GM23338 (cell line): ENCODE measurements at regions not wholly inside any gene's neighbourhood (a gene's known extent, or its start where the extent isn't known, plus 50 kb on each side); places are given as distances from the start of the nearest gene placed in this dataset.

ENCODE experiments used
- CREB1 ChIP-seq: fragments of 250-450 bp; sonication (Bioruptor Pico); IDR thresholded peaks from 2 replicates; pipeline ENCODE4 v1.5.0; 2020; ENCODE audit warnings: low read depth, mild to moderate bottlenecking, moderate library complexity
- CTCF ChIP-seq, 2 experiments: fragments of 200-600 bp in 1 of 2; sonication (generic) in 1 of 2; conservative IDR thresholded peaks; 2 replicates each; pipeline versions ENCODE4 v1.5.1 to v1.6.1; 2016 to 2017; ENCODE audit warnings: antibody characterized with exemption in 2 of 2, low read depth in 2 of 2, mild to moderate bottlenecking in 2 of 2, moderate library complexity in 1 of 2
- EZH2phosphoT487 ChIP-seq: fragments of 200-600 bp; sonication (generic); IDR thresholded peaks from one replicate; pipeline ENCODE4 v1.8.1; 2018; ENCODE audit warnings: antibody characterized with exemption; ENCODE audit not compliant: unreplicated experiment
- NANOG ChIP-seq: IDR thresholded peaks from 2 replicates; pipeline ENCODE4 v1.6.1; 2016; ENCODE audit warnings: antibody characterized with exemption, borderline replicate concordance
- POLR2AphosphoS5 ChIP-seq: IDR thresholded peaks from 2 replicates; pipeline ENCODE4 v1.6.1; 2016; ENCODE audit warnings: antibody characterized with exemption, low read depth
- REST ChIP-seq: IDR thresholded peaks from one replicate; pipeline ENCODE4 v1.6.1; 2018; ENCODE audit warnings: antibody characterized with exemption; ENCODE audit not compliant: unreplicated experiment
- STAT1 ChIP-seq: IDR thresholded peaks from one replicate; pipeline ENCODE4 v1.6.1; 2016; ENCODE audit warnings: antibody characterized with exemption; ENCODE audit not compliant: unreplicated experiment
- ZNF114 ChIP-seq: fragments of 250-450 bp; sonication (Bioruptor Pico); IDR thresholded peaks from 2 replicates; pipeline ENCODE4 v1.5.0; 2020; ENCODE audit warnings: mild to moderate bottlenecking, moderate library complexity
- ZNF331 ChIP-seq: fragments of 250-450 bp; sonication (Bioruptor Pico); IDR thresholded peaks from 2 replicates; pipeline ENCODE4 v1.5.0; 2020; ENCODE audit warnings: low read depth, mild to moderate bottlenecking, moderate library complexity
- TF ChIP-seq, protein P1 (sequence below): fragments of 250-450 bp; sonication (Bioruptor Pico); IDR thresholded peaks from 2 replicates; pipeline ENCODE4 v1.5.0; 2020; ENCODE audit warnings: mild to moderate bottlenecking, moderate library complexity
- TF ChIP-seq, protein P2 (sequence below): IDR thresholded peaks from 2 replicates; pipeline ENCODE4 v1.6.1; 2016; ENCODE audit warnings: antibody characterized with exemption

GRCh38 chr12:67582238-67582834, 66.2 kb upstream of the DYRK2 start (continued):
- TF ChIP-seq, protein P1, sequence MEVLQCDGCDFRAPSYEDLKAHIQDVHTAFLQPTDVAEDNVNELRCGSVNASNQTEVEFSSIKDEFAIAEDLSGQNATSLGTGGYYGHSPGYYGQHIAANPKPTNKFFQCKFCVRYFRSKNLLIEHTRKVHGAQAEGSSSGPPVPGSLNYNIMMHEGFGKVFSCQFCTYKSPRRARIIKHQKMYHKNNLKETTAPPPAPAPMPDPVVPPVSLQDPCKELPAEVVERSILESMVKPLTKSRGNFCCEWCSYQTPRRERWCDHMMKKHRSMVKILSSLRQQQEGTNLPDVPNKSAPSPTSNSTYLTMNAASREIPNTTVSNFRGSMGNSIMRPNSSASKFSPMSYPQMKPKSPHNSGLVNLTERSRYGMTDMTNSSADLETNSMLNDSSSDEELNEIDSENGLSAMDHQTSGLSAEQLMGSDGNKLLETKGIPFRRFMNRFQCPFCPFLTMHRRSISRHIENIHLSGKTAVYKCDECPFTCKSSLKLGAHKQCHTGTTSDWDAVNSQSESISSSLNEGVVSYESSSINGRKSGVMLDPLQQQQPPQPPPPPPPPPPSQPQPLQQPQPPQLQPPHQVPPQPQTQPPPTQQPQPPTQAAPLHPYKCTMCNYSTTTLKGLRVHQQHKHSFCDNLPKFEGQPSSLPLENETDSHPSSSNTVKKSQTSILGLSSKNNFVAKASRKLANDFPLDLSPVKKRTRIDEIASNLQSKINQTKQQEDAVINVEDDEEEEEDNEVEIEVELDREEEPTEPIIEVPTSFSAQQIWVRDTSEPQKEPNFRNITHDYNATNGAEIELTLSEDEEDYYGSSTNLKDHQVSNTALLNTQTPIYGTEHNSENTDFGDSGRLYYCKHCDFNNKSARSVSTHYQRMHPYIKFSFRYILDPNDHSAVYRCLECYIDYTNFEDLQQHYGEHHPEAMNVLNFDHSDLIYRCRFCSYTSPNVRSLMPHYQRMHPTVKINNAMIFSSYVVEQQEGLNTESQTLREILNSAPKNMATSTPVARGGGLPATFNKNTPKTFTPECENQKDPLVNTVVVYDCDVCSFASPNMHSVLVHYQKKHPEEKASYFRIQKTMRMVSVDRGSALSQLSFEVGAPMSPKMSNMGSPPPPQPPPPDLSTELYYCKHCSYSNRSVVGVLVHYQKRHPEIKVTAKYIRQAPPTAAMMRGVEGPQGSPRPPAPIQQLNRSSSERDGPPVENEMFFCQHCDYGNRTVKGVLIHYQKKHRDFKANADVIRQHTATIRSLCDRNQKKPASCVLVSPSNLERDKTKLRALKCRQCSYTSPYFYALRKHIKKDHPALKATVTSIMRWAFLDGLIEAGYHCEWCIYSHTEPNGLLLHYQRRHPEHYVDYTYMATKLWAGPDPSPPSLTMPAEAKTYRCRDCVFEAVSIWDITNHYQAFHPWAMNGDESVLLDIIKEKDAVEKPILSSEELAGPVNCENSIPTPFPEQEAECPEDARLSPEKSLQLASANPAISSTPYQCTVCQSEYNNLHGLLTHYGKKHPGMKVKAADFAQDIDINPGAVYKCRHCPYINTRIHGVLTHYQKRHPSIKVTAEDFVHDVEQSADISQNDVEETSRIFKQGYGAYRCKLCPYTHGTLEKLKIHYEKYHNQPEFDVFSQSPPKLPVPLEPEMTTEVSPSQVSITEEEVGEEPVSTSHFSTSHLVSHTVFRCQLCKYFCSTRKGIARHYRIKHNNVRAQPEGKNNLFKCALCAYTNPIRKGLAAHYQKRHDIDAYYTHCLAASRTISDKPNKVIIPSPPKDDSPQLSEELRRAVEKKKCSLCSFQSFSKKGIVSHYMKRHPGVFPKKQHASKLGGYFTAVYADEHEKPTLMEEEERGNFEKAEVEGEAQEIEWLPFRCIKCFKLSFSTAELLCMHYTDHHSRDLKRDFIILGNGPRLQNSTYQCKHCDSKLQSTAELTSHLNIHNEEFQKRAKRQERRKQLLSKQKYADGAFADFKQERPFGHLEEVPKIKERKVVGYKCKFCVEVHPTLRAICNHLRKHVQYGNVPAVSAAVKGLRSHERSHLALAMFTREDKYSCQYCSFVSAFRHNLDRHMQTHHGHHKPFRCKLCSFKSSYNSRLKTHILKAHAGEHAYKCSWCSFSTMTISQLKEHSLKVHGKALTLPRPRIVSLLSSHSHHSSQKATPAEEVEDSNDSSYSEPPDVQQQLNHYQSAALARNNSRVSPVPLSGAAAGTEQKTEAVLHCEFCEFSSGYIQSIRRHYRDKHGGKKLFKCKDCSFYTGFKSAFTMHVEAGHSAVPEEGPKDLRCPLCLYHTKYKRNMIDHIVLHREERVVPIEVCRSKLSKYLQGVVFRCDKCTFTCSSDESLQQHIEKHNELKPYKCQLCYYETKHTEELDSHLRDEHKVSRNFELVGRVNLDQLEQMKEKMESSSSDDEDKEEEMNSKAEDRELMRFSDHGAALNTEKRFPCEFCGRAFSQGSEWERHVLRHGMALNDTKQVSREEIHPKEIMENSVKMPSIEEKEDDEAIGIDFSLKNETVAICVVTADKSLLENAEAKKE (CRISPR knock-in tag): no peak
- TF ChIP-seq POLR2AphosphoS5 (no peak), CREB1 (CRISPR knock-in tag) (no peak), NANOG (no peak), STAT1 (no peak), ZNF331 (CRISPR knock-in tag) (no peak), CTCF (conservative IDR thresholded peaks at IDR 0.05; ENCODE audit: low read depth in 2 of 2) (no peak), REST (no peak), EZH2phosphoT487 (no peak), ZNF114 (no peak)
- TF ChIP-seq, protein P2, sequence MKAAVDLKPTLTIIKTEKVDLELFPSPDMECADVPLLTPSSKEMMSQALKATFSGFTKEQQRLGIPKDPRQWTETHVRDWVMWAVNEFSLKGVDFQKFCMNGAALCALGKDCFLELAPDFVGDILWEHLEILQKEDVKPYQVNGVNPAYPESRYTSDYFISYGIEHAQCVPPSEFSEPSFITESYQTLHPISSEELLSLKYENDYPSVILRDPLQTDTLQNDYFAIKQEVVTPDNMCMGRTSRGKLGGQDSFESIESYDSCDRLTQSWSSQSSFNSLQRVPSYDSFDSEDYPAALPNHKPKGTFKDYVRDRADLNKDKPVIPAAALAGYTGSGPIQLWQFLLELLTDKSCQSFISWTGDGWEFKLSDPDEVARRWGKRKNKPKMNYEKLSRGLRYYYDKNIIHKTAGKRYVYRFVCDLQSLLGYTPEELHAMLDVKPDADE: no peak
